ENCODE measurements at regions not wholly inside any gene's neighbourhood (a gene's known extent, or its start where the extent isn't known, plus 50 kb on each side); places are given as distances from the start of the nearest gene placed in this dataset.

DNA sequence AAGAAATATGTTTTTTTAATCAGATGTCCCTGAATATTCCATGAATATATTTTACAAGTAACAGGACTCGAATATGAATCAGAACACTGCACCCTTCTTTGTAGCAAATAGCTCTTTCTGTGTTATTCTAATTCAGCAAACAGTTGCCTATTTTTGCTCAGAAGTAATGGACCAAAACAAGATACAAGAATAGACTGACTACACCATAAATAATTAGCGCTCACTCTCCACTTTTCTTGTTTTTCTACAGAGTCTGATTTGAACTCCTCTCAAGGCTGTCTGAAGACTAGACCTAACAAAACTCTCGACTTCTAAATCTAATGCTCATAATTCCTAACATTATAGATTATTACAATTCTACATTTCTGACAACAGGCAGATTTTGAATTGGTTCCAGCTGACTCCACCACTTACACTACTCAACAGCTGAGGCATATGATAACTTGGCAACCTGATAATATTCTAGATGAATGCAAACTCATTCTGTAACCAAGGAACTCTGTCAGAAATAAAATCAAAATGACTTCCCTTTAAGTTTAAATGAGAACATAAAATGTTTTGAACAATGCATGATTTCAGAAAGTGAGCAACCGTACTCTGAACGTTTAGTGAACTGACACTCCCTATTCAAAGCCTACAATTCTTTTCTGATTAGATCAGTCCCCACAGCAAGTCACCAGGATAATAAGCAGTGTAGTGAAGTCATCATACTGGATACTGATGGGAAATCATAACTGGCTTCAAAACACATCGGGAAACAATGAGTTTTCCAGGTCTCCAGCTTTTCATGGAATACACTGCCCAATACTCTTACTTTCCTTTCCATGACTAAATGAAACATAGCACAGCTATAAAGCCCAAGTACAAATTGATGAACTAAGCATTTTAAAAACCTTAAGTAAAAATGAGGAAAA is 114.2 kb upstream of the BEND6 start:
- ChIA-PET CTCF (interaction anchor here (0.6 to 1.8 kb wide), 6 partner anchors 11 to 204 kb away, joined by 3 to 6 read pairs (median 4); no protein-coding TSS in a partner anchor), POLR2A (no interaction called here)
- Histone ChIP-seq H3K4me1 (peaks cover 59% of the 10 kb centered on the region), H3K4me2 (peak overlapping the region; percentile 92), H3K4me3 (peak overlapping the region; percentile 90; the same call in 2 of the 3 replicates), H3K9me3 (no peaks in the 10 kb centered on the region), H3K27ac (peak overlapping the region; percentile 41 to 44; a peak in 5 of 6 replicates)
- 30% methylated on average over 6 of the region's 6 CpGs for WGBS (ENCODE audit: missing lambda C conversion rate)
- ATAC-seq (0 out of 6 replicates have a peak, but pooled peaks of 1 of the 2 experiments have one; percentile 11), DNase-seq (ENCODE audit: low read depth in 1 of 2, low spot score in 1 of 2) (peak in 1 of 2 experiments; percentile 51), FAIRE-seq (peak; percentile 23)
- TF ChIP-seq MAFK (IDR thresholded peaks at IDR 0.05; ENCODE audit: partially characterized antibody), result peak; percentile 81
- no peak for TF ChIP-seq JUN (IDR thresholded peaks at IDR 0.05)
- no peak for TF ChIP-seq CBX2 (IDR thresholded peaks at IDR 0.05; ENCODE audit: borderline replicate concordance, low read depth)
- TF ChIP-seq RNF2 (IDR thresholded peaks at IDR 0.05; ENCODE audit: borderline replicate concordance, low read depth), result no peak
- TF ChIP-seq CBX8 (IDR thresholded peaks at IDR 0.05), result no peak
- no peak for TF ChIP-seq ZFP36 (IDR thresholded peaks at IDR 0.05; ENCODE audit: borderline replicate concordance, partially characterized antibody)
- no peak for TF ChIP-seq FOSB (CRISPR knock-in tag; IDR thresholded peaks at IDR 0.05)

DNA sequence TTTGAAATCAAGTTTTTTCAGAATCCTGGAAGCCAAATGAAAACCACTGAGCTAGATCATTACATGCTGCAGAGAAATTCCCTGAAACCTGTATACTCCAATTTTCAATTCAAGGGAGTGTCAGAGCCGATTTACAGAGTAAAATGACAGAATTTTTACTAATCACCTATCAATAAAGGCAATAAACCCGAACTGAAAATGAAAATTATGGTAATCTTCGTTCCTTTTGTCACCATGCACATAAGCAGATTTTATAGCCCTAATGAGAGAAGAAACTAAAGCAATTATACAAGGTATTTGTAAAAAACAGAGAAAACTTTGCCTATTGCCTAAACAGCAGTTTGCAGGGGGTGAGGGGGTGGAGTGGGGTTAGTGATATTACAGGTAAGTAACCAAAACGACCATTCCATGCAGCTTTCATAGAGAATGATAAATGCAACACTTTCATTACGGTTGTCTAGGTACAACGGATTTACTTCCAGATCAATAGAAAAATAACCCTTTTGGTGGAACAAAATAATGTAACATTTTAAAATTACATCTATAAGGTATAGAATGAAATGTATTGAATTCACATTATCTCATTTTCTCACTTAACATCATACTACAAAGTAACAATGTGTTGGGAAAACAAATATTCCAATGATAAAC is 115.2 kb upstream of the BEND6 start:
- WGBS (ENCODE audit: missing lambda C conversion rate), result 57% methylated on average over 6 of the region's 6 CpGs
- ChIA-PET POLR2A (no interaction called here), CTCF (interaction anchor here (1.0 to 1.8 kb wide), 4 partner anchors 12 to 143 kb away, joined by 3 to 6 read pairs (median 4); no protein-coding TSS in a partner anchor)

DNA sequence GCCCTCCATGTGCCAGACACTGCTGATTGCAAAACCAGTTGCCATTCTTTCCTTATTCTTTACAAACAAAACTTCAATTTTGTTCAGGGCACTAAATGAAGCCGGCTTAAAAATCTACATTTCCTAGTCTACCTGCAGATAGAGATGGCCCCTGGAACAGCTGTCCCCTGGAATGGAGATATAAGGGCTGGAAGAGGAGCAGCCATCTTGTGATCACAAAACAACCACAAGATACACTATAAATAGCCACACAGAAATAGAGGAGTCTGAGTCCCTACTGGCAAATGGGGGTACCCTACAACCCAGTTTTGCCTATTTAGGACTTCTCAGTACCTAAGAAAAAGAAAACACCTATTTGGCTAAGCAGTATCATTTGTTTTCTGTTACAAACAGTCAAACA is 115.9 kb upstream of the BEND6 start:
- no peak for FAIRE-seq
- H3K4me1 ChIP-seq, result peaks cover 45% of the 10 kb centered on the region
- no peak for TF ChIP-seq MAFK (IDR thresholded peaks at IDR 0.05; ENCODE audit: partially characterized antibody)
- no peak for TF ChIP-seq POLR2A (IDR thresholded peaks at IDR 0.05; ENCODE audit: low read length)
- TF ChIP-seq SREBF2 (IDR thresholded peaks at IDR 0.05), result no peak
- TF ChIP-seq, protein P1, sequence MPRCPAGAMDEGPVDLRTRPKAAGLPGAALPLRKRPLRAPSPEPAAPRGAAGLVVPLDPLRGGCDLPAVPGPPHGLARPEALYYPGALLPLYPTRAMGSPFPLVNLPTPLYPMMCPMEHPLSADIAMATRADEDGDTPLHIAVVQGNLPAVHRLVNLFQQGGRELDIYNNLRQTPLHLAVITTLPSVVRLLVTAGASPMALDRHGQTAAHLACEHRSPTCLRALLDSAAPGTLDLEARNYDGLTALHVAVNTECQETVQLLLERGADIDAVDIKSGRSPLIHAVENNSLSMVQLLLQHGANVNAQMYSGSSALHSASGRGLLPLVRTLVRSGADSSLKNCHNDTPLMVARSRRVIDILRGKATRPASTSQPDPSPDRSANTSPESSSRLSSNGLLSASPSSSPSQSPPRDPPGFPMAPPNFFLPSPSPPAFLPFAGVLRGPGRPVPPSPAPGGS (IDR thresholded peaks at IDR 0.05), result no peak
- TF ChIP-seq, protein P2, sequence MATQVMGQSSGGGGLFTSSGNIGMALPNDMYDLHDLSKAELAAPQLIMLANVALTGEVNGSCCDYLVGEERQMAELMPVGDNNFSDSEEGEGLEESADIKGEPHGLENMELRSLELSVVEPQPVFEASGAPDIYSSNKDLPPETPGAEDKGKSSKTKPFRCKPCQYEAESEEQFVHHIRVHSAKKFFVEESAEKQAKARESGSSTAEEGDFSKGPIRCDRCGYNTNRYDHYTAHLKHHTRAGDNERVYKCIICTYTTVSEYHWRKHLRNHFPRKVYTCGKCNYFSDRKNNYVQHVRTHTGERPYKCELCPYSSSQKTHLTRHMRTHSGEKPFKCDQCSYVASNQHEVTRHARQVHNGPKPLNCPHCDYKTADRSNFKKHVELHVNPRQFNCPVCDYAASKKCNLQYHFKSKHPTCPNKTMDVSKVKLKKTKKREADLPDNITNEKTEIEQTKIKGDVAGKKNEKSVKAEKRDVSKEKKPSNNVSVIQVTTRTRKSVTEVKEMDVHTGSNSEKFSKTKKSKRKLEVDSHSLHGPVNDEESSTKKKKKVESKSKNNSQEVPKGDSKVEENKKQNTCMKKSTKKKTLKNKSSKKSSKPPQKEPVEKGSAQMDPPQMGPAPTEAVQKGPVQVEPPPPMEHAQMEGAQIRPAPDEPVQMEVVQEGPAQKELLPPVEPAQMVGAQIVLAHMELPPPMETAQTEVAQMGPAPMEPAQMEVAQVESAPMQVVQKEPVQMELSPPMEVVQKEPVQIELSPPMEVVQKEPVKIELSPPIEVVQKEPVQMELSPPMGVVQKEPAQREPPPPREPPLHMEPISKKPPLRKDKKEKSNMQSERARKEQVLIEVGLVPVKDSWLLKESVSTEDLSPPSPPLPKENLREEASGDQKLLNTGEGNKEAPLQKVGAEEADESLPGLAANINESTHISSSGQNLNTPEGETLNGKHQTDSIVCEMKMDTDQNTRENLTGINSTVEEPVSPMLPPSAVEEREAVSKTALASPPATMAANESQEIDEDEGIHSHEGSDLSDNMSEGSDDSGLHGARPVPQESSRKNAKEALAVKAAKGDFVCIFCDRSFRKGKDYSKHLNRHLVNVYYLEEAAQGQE (IDR thresholded peaks at IDR 0.05), result no peak
- TF ChIP-seq, protein P3, sequence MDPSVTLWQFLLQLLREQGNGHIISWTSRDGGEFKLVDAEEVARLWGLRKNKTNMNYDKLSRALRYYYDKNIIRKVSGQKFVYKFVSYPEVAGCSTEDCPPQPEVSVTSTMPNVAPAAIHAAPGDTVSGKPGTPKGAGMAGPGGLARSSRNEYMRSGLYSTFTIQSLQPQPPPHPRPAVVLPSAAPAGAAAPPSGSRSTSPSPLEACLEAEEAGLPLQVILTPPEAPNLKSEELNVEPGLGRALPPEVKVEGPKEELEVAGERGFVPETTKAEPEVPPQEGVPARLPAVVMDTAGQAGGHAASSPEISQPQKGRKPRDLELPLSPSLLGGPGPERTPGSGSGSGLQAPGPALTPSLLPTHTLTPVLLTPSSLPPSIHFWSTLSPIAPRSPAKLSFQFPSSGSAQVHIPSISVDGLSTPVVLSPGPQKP (IDR thresholded peaks at IDR 0.05; ENCODE audit: low read depth, low read length), result no peak
- no peak for TF ChIP-seq TP53 (CRISPR knock-in tag; IDR thresholded peaks at IDR 0.05)
- peak overlapping the region; percentile 92 for H3K4me2 ChIP-seq
- ATAC-seq, result no peak
- ChIA-PET CTCF (no interaction called here), POLR2A (no interaction called here)
- no peaks in the 10 kb centered on the region for H3K9me3 ChIP-seq
- peak overlapping the region in 1 of 2 experiments; percentile 64; a peak in 2 of 6 replicates for H3K27ac ChIP-seq
- H3K4me3 ChIP-seq, result peak overlapping the region; percentile 11; the same call in 1 of the 3 replicates
- no peak for DNase-seq (ENCODE audit: low read depth in 1 of 2, low spot score in 1 of 2)
- 89% methylated on average over 1 of the region's 1 CpG for WGBS (ENCODE audit: missing lambda C conversion rate)

More for the DNA sequence above, 115.2 kb upstream of the BEND6 start:
- no peak for TF ChIP-seq POLR2A (IDR thresholded peaks at IDR 0.05; ENCODE audit: low read length)
- TF ChIP-seq ZC3H11A (IDR thresholded peaks at IDR 0.05), result no peak
- no peak for TF ChIP-seq HOXA7 (CRISPR knock-in tag; IDR thresholded peaks at IDR 0.05)
- TF ChIP-seq BHLHE40 (IDR thresholded peaks at IDR 0.05; ENCODE audit: low read depth, low read length), result no peak
- TF ChIP-seq CEBPB (IDR thresholded peaks at IDR 0.05), result no peak
- Histone ChIP-seq H3K4me2 (peak overlapping the region; percentile 92), H3K9me3 (no peaks in the 10 kb centered on the region), H3K27ac (peak overlapping the region in 1 of 2 experiments; percentile 64; a peak in 3 of 6 replicates), H3K4me1 (peaks cover 50% of the 10 kb centered on the region), H3K4me3 (no peak overlapping the region)
- FAIRE-seq (no peak), ATAC-seq (no peak), DNase-seq (ENCODE audit: low read depth in 1 of 2, low spot score in 1 of 2) (no peak)
